ENCODE measurements at regions not wholly inside any gene's neighbourhood (a gene's known extent, or its start where the extent isn't known, plus 50 kb on each side); places are given as distances from the start of the nearest gene placed in this dataset.

DNA sequence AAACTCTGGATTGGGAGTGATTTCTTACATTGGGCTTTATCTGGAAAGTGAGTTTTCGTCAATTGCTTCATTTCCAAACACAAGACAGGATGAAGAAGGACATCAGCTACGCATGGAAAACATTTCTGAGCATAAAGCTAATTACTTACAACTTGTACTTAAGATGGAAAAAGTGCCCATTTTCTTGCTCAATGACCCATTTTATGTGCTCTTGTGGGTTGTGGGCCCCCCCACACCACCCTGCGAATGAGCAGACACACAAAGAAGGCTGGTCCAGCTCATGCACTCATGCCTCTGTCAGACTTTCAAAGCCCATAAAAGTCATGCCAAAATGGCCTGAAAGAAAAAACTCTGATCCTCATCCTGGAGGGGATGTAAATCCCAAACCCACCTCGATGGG lies 663.0 kb downstream of the AJAP1 start:
- no peak for TF ChIP-seq TEAD4 (IDR thresholded peaks at IDR 0.05)
- TF ChIP-seq, protein P1, sequence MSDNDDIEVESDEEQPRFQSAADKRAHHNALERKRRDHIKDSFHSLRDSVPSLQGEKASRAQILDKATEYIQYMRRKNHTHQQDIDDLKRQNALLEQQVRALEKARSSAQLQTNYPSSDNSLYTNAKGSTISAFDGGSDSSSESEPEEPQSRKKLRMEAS (IDR thresholded peaks at IDR 0.05), result no peak
- no peak for TF ChIP-seq REST (IDR thresholded peaks at IDR 0.05; ENCODE audit: low read depth)
- TF ChIP-seq RAD21 (IDR thresholded peaks at IDR 0.05; ENCODE audit: low read depth), result no peak
- TF ChIP-seq EGR1 (IDR thresholded peaks at IDR 0.05), result no peak
- no peak for TF ChIP-seq TCF12 (IDR thresholded peaks at IDR 0.05; ENCODE audit: low read depth)
- TF ChIP-seq, protein P2, sequence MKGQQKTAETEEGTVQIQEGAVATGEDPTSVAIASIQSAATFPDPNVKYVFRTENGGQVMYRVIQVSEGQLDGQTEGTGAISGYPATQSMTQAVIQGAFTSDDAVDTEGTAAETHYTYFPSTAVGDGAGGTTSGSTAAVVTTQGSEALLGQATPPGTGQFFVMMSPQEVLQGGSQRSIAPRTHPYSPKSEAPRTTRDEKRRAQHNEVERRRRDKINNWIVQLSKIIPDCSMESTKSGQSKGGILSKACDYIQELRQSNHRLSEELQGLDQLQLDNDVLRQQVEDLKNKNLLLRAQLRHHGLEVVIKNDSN (IDR thresholded peaks at IDR 0.05), result no peak
- TF ChIP-seq CEBPB (IDR thresholded peaks at IDR 0.05), result no peak
- no peak for TF ChIP-seq FOXM1 (IDR thresholded peaks at IDR 0.05; ENCODE audit: borderline replicate concordance, low read depth)
- TF ChIP-seq NFIC (IDR thresholded peaks at IDR 0.05), result no peak
- TF ChIP-seq CREB1 (IDR thresholded peaks at IDR 0.05; ENCODE audit: low read depth), result no peak
- no peak for TF ChIP-seq TAF1 (IDR thresholded peaks at IDR 0.05; ENCODE audit: low read depth)
- no peak for TF ChIP-seq EP300 (IDR thresholded peaks at IDR 0.05; ENCODE audit: borderline replicate concordance)
- no peak for TF ChIP-seq ZBTB7A (IDR thresholded peaks at IDR 0.05; ENCODE audit: low read depth)
- no peak for TF ChIP-seq YY1 (IDR thresholded peaks at IDR 0.05; ENCODE audit: low read depth)

- no peak for TF ChIP-seq NFIC (IDR thresholded peaks at IDR 0.05)
- no peak for TF ChIP-seq EP300 (IDR thresholded peaks at IDR 0.05; ENCODE audit: borderline replicate concordance)
- no peak for TF ChIP-seq TCF12 (IDR thresholded peaks at IDR 0.05; ENCODE audit: low read depth)
- no peak for TF ChIP-seq YY1 (IDR thresholded peaks at IDR 0.05; ENCODE audit: low read depth)
- TF ChIP-seq RAD21 (IDR thresholded peaks at IDR 0.05; ENCODE audit: low read depth), result no peak
- TF ChIP-seq CREB1 (IDR thresholded peaks at IDR 0.05; ENCODE audit: low read depth), result no peak
- no peak for TF ChIP-seq ZBTB7A (IDR thresholded peaks at IDR 0.05; ENCODE audit: low read depth)
- no peak for TF ChIP-seq EGR1 (IDR thresholded peaks at IDR 0.05)
- TF ChIP-seq FOXM1 (IDR thresholded peaks at IDR 0.05; ENCODE audit: borderline replicate concordance, low read depth), result no peak
- TF ChIP-seq TEAD4 (IDR thresholded peaks at IDR 0.05), result no peak
- TF ChIP-seq, protein P2 (IDR thresholded peaks at IDR 0.05), result no peak
- no peak for TF ChIP-seq TAF1 (IDR thresholded peaks at IDR 0.05; ENCODE audit: low read depth)
- TF ChIP-seq, protein P1 (IDR thresholded peaks at IDR 0.05), result no peak
- TF ChIP-seq CEBPB (IDR thresholded peaks at IDR 0.05), result no peak
- TF ChIP-seq REST (IDR thresholded peaks at IDR 0.05; ENCODE audit: low read depth), result no peak
These were observed 658.5 kb downstream of the AJAP1 start for GRCh38 chr1:5312862-5313261.

DNA sequence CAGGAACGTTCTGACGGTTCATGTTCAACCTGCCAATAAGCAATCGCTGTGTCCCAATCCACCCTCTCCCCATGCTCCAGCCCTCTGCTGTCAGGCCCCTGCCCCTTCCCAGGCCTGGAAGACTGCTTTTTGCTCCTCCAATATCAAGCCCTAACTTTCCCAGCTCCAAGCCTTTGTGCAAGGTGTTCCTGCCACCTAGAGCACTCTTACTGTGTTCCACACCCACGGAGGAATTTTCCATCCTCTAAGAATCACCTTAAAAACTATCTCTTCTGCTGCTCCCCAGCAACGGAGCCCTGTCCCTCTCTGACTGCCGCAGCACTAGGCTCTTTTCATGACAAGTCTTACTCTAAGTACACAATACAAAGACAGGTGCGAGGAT lies 657.9 kb downstream of the AJAP1 start:
- no peak for TF ChIP-seq CREB1 (IDR thresholded peaks at IDR 0.05; ENCODE audit: low read depth)
- TF ChIP-seq EGR1 (IDR thresholded peaks at IDR 0.05), result no peak
- TF ChIP-seq, protein P1 (IDR thresholded peaks at IDR 0.05), result no peak
- TF ChIP-seq YY1 (IDR thresholded peaks at IDR 0.05; ENCODE audit: low read depth), result no peak
- TF ChIP-seq, protein P2 (IDR thresholded peaks at IDR 0.05), result no peak
- no peak for TF ChIP-seq REST (IDR thresholded peaks at IDR 0.05; ENCODE audit: low read depth)
- no peak for TF ChIP-seq NFIC (IDR thresholded peaks at IDR 0.05)
- TF ChIP-seq ZBTB7A (IDR thresholded peaks at IDR 0.05; ENCODE audit: low read depth), result no peak
- no peak for TF ChIP-seq FOXM1 (IDR thresholded peaks at IDR 0.05; ENCODE audit: borderline replicate concordance, low read depth)
- TF ChIP-seq TCF12 (IDR thresholded peaks at IDR 0.05; ENCODE audit: low read depth), result no peak
- TF ChIP-seq TEAD4 (IDR thresholded peaks at IDR 0.05), result no peak
- TF ChIP-seq CEBPB (IDR thresholded peaks at IDR 0.05), result no peak
- TF ChIP-seq RAD21 (IDR thresholded peaks at IDR 0.05; ENCODE audit: low read depth), result no peak
- no peak for TF ChIP-seq EP300 (IDR thresholded peaks at IDR 0.05; ENCODE audit: borderline replicate concordance)
- no peak for TF ChIP-seq TAF1 (IDR thresholded peaks at IDR 0.05; ENCODE audit: low read depth)

Data from Ishikawa (cell line).